ENCODE measurements at regions not wholly inside any gene's neighbourhood (a gene's known extent, or its start where the extent isn't known, plus 50 kb on each side); places are given as distances from the start of the nearest gene placed in this dataset.

DNA sequence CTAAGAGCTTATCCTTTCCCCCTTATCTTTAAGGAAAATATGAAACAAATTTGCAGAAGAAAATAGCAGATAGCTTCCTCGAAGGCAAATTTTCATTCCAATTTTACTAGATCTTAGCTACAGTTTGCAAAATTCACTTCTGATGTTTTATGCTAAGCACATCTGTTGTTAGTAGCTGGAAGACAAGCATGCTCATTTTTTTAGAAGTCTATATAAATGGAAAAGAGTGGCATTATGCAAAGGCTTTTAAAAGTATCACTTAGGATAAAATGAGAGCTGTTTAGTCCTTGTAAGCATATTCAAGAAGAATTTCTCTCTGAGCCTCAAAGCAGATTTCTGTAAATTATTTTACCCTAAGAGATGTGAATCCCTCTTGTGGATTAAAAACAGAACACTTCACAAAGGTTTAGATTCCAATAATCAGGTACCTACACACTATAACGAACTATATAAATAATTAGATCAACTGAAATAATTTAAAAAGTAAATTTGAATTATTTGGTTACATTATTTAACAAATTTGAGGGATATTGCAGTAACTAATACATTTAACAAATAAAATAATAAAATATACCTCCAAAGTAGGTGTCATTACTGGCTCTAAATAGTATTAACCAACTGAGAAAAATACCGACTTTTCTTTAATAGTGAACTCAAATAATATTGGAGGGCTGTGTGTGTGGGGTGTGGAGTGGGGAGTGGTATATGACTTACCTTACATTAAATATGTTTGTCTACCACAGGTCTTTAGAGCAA, 307.1 kb downstream of the SEMA3D start:
- Histone ChIP-seq H3K4me1 (ENCODE audit: control insufficient read depth in 2 of 3, insufficient read depth in 2 of 3, low read depth in 1 of 3, low read length in 3 of 3) (no peaks in the 10 kb centered on the region), H3K9me3 (ENCODE audit: control insufficient read depth in 2 of 3, insufficient read depth in 1 of 3, low read length in 3 of 3) (no peaks in the 10 kb centered on the region), H3K9ac (ENCODE audit: low read length in 3 of 3) (no peak overlapping the region), H3K27ac (ENCODE audit: low read depth in 2 of 2, low read length in 2 of 2) (no peak overlapping the region), H3K4me3 (ENCODE audit: low read length in 3 of 3) (no peak overlapping the region), H3K36me3 (ENCODE audit: control insufficient read depth in 2 of 3, insufficient read depth in 3 of 3, low read length in 3 of 3) (no peaks in the 10 kb centered on the region), H3K27me3 (ENCODE audit: control insufficient read depth, insufficient read depth, low read length) (no peaks in the 10 kb centered on the region)
- TF ChIP-seq, protein P1, sequence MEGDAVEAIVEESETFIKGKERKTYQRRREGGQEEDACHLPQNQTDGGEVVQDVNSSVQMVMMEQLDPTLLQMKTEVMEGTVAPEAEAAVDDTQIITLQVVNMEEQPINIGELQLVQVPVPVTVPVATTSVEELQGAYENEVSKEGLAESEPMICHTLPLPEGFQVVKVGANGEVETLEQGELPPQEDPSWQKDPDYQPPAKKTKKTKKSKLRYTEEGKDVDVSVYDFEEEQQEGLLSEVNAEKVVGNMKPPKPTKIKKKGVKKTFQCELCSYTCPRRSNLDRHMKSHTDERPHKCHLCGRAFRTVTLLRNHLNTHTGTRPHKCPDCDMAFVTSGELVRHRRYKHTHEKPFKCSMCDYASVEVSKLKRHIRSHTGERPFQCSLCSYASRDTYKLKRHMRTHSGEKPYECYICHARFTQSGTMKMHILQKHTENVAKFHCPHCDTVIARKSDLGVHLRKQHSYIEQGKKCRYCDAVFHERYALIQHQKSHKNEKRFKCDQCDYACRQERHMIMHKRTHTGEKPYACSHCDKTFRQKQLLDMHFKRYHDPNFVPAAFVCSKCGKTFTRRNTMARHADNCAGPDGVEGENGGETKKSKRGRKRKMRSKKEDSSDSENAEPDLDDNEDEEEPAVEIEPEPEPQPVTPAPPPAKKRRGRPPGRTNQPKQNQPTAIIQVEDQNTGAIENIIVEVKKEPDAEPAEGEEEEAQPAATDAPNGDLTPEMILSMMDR (IDR thresholded peaks at IDR 0.05; ENCODE audit: borderline replicate concordance, extremely low read depth, insufficient read depth) = no peak
- FAIRE-seq (no peak), DNase-seq (no peak)
- intact Hi-C loops (cut with DNase I) = no loop called here

DNA sequence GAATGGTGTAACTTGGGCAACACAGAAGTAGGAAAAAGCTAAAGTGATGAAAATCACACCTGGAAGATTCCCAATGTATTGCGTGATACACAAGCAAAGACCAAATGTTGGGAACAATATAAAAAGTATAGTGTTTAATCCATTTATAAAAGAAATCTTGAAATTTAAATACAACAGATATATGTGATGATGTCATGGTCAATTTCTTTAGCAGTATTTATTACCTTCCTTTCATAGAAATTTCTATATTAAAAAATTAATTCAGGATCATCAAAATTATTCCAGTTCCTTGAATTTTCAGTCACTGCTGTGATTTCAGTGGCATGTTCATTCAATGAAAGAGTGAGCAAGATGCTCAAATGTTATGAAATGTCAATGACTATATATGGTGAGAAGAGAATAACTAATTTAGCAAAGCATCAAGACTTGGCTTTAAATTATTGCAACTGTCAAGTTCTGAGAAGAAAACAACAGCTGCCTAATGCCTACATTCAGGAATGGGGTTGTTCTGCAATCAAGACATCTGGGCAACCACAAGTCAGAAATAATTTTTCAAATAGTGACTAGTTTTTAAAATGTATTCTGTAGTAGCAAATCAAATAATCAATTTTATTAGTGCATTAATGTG, 308.8 kb downstream of the SEMA3D start:
- H3K9ac ChIP-seq (ENCODE audit: low read length in 3 of 3) = no peak overlapping the region
- DNase-seq (no peak), FAIRE-seq (no peak)
- H3K9me3 ChIP-seq (ENCODE audit: control insufficient read depth in 2 of 3, insufficient read depth in 1 of 3, low read length in 3 of 3) = no peaks in the 10 kb centered on the region
- no peaks in the 10 kb centered on the region for H3K36me3 ChIP-seq (ENCODE audit: control insufficient read depth in 2 of 3, insufficient read depth in 3 of 3, low read length in 3 of 3)
- no peak overlapping the region for H3K4me3 ChIP-seq (ENCODE audit: low read length in 3 of 3)
- H3K27me3 ChIP-seq (ENCODE audit: control insufficient read depth, insufficient read depth, low read length) = no peaks in the 10 kb centered on the region
- intact Hi-C loops (cut with DNase I) = no loop called here
- H3K4me1 ChIP-seq (ENCODE audit: control insufficient read depth in 2 of 3, insufficient read depth in 2 of 3, low read depth in 1 of 3, low read length in 3 of 3) = no peaks in the 10 kb centered on the region
- TF ChIP-seq, protein P1 (IDR thresholded peaks at IDR 0.05; ENCODE audit: borderline replicate concordance, extremely low read depth, insufficient read depth) = no peak
- no peak overlapping the region for H3K27ac ChIP-seq (ENCODE audit: low read depth in 2 of 2, low read length in 2 of 2)

DNA sequence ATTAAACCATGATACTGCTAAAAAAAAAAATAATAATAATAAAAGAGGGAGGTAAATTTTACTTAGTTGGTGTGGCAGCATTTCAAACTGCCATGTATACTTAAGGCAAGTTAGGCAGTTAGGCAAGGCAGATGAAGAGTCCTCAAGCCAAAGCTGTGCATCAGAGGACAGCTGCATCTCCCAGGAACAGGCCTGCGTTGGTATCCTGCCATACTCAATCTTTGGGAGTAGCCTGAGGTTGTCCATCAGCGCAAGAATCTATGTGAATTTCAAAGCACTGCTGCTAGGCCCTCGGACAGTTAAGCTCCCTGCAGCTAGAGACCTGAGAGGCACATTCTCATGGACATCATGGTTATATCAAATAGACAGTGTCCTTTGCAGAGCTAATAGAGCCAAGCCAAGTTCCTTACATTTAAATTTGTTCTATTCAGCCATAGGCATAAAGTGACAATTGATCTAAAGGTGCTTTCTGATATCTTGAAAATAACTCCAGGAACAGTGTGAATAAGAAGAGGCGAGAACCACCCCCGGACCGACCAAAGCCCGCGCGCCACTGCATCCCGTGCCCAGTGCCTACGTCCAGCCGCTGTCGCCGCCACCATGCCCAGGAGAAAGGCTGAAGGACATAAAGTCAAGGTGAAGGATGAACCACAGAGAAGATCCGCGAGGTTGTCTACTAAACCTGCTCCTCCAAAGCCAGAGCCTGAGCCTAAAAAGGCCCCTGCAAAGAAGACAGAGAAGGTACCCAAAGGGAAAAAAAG, 310.6 kb downstream of the SEMA3D start:
- TF ChIP-seq, protein P1 (IDR thresholded peaks at IDR 0.05; ENCODE audit: borderline replicate concordance, extremely low read depth, insufficient read depth) = no peak
- intact Hi-C loops (cut with DNase I) = no loop called here
- DNase-seq (peak in 1 of 5 donors; percentile 58), FAIRE-seq (no peak)
- Histone ChIP-seq H3K27ac (ENCODE audit: low read depth in 2 of 2, low read length in 2 of 2) (no peak overlapping the region), H3K36me3 (ENCODE audit: control insufficient read depth in 2 of 3, insufficient read depth in 3 of 3, low read length in 3 of 3) (no peaks in the 10 kb centered on the region), H3K9ac (ENCODE audit: low read length in 3 of 3) (no peak overlapping the region), H3K27me3 (ENCODE audit: control insufficient read depth, insufficient read depth, low read length) (no peaks in the 10 kb centered on the region), H3K4me3 (ENCODE audit: low read length in 3 of 3) (no peak overlapping the region), H3K9me3 (ENCODE audit: control insufficient read depth in 2 of 3, insufficient read depth in 1 of 3, low read length in 3 of 3) (no peaks in the 10 kb centered on the region), H3K4me1 (ENCODE audit: control insufficient read depth in 2 of 3, insufficient read depth in 2 of 3, low read depth in 1 of 3, low read length in 3 of 3) (no peaks in the 10 kb centered on the region)

Data from kidney (tissue), 13 donors.